Activated CD4-positive, CD25-positive, alpha-beta regulatory T cell (primary cell): ENCODE measurements at regions not wholly inside any gene's neighbourhood (a gene's known extent, or its start where the extent isn't known, plus 50 kb on each side); places are given as distances from the start of the nearest gene placed in this dataset.
"Not testable (repeated sequence)": the region's sequence is repeated elsewhere in the genome, so short reads cannot be mapped to it uniquely, and the experiment has no call there.

Experiments
- DNase-seq, 4 experiments: peaks; one replicate each; lab custom pipeline; 2025; lab: John Stamatoyannopoulos, UW

DNA sequence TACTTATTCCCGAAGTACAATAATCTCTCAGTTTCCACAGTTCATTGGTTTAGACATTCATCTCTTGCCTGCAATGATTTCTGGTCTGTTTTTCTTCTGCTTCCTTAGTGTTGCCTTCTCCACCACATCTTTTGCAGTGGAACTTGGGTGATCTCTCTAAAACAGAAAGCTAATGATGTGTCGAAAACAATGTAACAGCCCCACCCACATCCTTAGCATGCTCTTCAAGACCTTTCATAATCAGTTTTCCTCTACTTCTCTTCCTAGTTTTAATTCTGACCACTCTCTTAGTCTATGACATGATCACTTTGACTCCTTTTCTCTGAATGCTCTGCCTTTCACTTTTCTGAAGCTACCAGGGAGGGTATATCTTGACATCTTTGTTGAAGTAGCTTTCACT lies 1007.9 kb upstream of the CITED2 start:
- DNase-seq = no peak

DNA sequence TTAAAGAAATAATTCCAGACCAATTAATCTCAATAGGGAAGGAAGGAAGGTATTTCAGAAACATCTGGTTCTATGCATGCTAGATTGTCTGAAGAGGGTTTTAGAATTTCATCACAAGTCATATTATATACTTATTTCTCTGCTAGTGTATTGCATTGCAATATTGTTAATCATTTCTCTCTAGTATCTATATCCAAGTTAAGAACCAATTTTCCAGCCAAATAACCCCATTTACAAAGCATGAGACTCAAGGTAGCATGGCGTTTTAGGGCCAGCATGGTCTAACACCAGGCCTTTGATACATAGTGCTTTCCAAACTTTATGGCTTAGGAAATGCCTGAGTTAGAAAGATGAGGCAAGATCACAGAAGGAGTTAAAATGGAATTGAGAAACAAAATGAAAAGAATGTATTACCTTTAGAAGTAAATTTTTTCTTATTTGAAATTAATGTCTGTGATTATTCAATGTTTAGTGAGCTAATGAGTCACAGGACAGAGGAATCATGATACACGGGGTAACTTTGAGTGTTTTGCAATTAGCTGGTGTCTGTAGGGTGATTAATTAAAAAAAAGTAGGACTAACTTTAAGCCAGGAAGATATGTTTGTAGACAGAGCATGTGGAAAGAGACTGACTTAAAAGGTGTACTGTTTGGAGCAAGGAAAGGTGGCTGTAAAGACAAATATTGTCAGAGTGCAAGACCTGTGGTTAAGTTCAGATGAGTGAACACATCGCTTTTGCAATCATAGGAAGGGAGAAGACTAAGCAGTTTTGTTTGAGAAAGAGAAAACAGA lies 1006.2 kb upstream of the CITED2 start:
- DNase-seq = no peak

DNA sequence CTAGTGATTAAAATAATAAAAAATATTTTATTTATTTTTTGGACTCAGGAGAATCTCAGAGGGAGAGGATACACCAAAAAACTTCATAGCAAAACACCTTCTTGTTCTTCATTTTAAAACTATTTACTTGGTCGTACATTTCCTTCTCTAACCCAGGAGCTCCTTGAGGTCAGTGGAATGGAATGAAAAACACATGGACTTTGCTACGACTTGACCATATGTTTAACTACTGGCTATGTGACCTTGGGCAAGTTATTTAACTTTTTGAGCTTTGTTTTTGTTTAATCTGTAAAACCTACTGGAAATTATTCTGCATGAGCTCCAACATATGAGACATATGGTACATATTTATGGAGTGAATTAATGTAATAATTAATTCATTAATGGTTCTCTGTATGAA lies 1005.5 kb upstream of the CITED2 start:
- DNase-seq = no peak

DNA sequence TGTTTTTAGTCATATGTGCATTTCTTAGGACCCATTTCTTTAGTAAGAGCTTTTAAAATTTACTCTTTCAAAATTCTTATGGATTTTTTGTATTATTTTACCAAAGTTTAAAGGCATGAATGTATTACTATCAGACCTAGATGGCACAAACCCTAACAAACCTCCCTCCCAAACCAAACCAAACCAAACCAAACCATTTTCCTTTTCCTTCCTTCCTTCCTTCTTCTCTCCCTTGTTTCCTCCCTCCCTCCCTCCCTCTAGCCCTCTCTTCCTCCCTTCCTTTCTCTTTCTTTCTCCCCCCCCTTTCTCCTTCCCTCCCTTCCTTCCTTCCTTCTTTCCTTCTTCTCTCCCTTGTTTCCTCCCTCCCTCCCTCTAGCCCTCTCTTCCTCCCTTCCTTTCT lies 1001.8 kb upstream of the CITED2 start:
- no peak for DNase-seq

DNA sequence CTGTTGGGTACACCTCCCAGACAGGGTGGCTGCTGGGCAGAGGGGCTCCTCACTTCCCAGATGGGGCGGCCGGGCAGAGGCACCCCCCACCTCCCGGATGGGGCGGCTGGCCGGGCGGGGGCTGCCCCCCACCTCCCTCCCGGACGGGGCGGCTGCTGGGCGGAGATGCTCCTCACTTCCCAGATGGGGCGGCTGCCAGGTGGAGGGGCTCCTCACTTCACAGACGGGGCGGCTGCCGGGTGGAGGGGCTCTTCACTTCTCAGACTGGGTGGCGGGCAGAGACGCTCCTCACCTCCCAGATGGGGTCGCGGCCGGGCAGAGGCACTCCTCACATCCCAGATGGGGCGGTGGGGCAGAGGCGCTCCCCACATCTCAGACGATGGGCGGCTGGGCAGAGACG lies 999.3 kb upstream of the CITED2 start:
- DNase-seq = not testable (repeated sequence)

DNA sequence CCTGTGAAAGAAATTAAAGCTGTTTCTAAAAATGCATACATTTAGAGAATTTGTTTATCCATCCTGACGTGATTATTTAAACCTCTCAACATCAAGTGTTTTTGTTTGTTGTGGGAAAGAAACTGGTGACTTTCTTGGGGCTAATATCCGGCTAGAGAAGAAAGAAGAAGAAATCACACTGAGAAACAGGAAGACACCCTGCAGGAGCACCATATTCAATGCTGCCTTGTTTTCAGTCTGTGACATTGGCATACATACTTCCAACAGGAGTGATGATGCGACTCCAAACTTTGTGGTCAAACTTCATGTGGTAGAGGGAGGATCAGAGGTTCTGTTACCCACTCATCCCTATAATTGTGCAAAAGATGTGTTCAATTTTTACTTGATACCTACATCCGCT lies 997.6 kb upstream of the CITED2 start:
- no peak for DNase-seq

DNA sequence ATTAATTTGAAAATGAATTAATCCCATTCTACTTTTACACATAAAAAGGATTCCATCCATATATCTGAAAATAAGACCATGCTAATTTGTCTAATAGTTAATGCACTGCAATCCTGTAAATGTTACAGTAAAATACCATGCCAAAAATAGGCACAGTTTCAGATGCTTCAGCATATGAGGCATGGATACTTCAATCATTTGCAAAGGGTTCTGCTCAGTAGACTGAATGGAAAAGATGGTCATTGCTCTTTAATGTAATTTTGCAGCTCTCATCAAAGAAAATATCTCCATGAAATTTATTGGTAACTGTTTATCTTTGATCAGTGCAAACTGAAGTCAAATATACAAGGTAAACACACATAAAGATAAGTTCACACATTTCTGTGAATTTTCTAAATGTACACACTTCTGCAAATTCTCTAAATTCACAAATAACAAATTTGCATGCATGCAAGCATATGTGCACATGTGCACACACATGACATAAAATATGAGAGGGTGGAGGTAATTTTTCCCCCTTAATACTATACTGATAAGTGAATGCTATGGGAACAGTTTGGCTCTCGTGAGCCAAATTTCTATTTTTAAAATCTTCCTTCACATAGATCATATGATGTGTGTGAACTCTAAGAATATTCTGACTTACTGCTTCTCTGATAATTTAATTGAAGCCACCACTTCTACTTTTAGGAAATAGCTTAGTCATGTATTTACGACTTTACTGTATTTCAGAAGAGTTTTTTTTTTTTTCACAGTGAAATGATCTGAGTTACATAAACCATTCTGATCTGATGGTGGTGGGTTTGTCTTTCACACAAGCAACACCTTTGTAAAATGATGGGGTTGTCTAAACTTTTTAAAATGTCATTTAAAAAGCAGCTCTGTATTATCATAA lies 996.8 kb upstream of the CITED2 start:
- no peak for DNase-seq

DNA sequence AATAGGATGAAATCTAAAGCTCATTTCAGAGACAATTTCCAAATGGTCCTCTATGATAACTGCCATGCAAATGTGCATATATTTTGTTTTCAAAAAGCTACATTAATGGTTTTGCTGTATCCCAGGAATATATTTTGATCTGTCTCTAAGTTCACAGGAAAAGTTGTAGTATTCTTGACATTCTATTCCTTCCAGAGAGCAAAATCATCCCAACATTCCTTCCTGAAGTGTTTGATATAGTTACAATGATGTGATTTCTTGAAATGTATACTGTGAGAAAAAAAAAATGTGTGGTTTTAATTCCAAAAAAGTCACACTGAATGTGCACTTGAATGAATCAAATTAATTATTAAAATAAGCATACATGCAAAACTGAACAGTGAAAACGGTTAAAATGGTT lies 996.0 kb upstream of the CITED2 start:
- no peak for DNase-seq

DNA sequence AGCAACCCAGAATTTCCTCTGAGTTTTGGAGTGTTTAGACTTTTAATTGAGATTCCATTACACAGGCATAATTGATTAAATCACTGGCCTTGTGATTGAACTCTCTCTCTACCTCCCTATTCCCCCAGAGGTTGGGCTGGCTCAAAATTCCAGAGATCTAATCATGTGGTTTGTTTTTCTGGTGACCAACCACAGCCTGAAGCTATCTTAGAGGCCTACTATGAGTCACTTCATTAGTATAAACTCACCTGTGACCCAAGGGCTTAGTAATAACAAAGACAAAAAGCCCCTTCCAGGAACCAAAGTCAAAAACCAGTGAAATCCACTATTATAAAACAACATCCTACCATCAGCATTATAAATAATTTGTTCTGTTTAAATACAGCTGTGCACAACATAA lies 992.5 kb upstream of the CITED2 start:
- DNase-seq = no peak

DNA sequence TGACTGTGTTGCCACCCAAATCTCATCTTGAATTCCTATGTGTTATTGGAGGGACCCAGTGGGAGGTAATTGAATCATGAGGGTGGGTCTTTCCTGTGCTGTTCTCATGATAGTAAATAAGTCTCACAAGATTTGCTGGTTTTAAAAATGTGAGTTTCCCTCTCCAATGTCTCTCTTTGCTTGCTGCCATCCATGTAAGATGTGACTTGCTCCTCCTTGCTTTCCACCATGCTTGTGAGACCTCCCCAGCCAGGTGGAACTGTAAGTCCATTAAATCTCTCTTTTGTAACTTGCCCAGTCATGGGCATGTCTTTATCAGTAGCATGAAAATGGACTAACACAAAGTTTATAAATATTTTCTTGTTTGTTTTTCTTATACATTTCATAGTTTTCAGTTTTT lies 990.5 kb upstream of the CITED2 start:
- DNase-seq = no peak

DNA sequence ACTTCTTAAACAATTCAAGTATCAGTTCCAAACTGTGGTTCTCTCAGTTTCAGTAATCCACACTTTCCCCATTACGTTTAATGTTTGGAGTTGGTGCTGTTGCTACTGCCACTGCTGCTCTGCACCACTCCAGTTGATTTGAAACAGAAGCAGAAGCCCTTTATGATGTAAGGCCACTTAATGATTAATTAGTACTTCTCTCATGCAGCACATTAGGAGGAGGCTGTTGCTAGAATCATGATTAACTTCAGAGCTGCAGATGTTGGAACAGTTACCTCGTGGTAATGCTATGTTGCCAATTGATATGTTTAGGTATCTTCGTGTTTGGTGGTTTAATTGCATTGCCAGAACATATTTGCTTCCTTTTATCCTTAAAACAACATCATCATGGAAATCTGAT lies 986.2 kb upstream of the CITED2 start:
- no peak for DNase-seq

DNA sequence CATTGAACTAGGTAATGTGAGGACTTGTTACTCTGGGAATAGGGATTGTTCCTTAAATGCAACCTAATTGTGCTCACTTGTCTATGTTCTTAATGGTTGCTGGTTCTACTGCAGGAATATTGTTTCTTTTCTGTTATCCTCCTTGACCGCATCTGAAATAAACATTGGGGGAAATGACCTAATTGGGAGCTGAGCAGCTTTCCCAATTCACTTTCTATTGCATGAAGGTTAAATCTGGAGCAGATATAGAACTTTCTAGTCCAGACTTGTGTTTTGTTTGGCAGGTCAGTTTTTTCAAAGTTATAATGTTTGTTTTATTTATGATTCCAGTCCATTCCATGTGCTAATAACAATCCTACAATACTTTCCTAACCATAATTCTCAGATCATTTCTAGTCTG lies 981.0 kb upstream of the CITED2 start:
- no peak for DNase-seq

DNA sequence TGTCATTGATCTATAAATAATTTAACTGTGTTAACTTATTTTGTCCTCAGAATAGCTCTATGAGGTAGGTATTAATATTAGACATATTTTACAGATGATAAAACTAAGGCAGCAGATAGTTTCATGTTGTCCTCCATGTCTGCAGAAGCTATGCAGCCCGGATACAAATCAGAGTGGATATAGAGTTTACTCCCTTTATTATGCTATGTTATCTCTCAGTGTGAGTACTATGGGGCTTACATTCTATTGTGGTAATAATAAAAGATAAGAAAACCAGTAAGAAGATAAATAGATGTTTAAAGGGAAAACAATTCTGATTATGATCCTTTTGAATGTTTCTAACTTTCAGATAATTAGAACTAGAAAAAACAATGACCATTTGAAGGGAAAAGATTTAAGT lies 979.8 kb upstream of the CITED2 start:
- DNase-seq = no peak

DNA sequence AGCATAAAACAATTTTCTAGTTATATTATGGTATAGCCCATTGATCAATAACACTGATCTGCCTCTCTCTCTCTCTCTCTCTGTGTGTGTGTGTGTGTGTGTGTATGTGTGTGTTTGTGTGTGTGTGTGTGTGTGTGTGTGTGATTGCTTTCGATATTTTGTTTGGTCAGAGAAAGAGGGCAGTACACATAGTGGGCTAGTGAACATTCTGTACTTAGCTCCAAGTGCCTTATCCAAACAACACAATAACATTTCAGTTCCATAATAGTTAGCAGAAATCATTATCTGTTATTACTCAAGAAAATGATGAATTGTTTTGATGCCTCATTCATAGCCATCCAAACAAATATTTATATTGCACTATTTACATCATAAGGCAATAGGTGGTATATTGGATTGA lies 979.1 kb upstream of the CITED2 start:
- no peak for DNase-seq

DNA sequence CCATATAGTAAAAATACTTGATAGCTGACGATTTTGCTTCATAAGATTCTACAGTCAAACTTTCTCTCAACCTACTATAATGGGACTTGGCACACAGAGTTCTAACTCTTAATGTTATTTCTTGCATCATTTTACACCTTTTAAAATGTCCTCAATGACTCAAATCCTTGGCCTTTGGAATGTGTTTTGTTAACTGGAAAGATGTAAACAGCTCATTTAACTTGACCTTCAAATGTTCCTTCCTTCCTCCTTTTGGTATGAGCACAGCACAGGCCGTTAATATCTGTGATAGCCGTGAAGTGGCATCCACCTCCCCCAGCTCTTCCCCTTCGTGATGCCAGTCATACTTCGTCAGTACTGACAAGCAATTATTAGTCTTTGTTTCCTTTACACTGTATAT lies 972.0 kb upstream of the CITED2 start:
- DNase-seq = no peak

DNA sequence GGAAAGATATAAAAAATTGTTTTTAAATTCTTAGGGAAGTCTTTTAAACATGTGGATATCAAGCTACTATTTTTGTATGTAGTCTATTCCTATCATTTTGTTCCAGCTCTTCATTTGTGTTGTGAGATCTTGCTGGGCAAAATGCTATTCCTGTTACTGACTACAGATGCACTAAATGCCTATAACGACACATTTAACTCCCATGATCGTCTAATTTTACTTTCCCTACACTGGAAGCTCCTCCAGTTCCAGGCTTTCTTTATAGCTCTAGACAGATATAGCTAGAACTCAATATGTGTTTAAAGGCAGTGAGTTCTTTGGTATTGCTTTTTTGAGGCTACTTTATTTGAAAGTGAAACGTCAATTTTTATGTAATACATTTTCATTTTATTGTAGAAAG lies 971.5 kb upstream of the CITED2 start:
- no peak for DNase-seq

DNA sequence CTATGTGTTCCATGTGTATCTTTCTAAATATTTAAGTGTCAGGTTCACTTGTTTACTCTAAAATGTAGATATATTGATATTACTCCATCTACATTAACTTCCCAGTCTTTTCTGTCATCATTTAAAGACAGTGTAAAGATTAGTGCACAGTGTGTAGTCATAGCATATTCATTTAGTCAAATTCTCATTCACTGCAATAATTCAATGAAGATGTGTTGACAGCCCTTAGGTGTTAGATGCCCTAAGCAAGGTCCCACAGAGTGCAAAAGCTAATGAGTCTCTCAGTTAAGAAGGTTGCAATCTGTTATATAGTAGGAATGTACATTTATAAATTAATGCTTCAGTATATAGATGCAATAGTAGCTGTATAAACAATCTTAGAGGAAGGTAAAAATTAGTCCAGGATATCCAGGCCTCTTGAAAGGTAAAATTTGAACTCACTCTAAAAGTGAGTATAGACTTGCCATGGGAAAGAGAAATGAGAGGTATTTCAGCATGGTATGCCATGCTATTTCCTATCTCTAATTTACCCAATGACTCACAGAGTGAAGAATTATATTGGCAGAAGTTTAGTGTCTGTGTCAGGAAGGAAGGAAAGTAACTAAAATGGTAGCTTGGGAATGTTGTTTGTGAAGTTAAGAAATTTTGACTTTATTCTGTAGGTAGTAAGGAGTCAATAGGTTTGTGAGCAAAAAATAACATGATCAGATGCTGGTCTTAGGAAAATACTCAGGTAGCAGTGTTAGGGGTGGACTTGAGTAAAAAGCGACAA lies 969.9 kb upstream of the CITED2 start:
- DNase-seq = no peak

DNA sequence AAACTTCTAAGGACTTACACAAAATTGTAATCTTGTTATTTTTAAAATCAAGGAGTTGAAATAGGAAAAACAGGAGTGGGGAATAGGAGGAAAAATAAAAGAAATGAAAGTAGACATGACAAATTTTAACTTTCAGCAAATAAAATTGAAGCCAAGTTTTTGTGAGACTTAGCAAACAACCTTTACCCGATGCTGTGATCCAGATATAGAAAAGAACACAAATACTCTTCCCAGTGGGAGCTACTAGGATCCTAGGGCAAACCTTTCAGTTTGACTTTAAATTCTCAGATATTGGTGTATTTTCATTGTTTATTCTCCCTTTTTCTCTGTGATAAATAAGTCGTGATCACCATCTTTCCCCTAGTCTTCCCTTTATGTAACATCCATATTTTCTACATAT lies 968.7 kb upstream of the CITED2 start:
- no peak for DNase-seq

DNA sequence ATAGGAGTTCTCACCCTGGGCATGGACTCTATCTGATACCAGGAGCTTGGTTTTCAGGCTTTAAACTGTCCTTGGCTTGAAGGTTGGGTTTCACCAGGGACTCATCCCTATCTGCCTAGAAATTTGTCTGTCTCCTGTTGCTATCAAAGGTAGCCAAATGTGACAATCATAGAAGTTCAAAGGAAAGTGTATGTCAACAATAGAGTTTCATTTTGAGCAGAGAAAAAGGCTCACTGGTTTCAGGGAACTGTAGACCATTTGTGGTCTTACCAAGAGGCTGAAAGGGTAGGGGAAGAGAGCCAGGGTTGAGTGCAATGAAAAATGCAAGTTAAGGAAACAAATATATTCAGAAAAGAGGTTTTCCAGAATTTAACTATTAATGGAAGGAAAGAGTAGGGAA lies 966.8 kb upstream of the CITED2 start:
- no peak for DNase-seq

DNA sequence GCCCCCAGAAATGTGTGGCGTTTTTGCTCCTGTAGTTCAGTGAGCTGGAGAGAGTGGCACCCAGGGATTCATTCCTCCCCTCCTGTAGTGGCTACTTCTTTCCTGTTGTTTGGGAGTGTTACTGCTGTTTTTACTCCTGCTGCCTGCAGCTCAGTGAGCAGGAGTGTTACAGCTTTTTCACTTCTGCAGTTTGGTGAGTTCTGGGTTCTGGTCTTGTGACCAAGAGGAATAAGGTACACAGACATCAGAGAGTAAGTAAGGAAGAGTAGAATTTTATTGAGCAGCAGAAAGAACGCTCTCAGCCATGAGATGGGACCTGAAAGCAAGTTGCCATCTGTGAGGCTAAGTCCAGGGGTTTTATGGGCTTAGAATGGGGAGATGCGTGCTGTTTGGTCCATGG lies 966.3 kb upstream of the CITED2 start:
- DNase-seq = no peak

DNA sequence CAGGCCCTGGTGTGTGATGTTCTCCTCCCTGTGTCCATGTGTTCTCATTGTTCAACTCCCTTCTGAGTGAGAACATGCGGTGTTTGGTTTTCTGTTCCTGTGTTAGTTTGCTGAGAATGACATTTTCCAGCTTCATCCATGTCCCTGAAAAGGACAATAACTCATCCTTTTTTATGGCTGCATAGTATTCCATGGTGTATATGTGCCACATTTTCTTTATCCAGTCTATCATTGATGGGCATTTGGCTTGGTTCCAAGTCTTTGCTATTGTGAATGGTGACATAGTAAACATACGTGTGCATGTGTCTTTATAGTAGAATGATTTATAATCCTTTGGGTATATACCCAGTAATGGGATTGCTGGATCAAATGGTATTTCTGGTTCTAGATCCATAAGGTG lies 964.6 kb upstream of the CITED2 start:
- DNase-seq = not testable (repeated sequence)

DNA sequence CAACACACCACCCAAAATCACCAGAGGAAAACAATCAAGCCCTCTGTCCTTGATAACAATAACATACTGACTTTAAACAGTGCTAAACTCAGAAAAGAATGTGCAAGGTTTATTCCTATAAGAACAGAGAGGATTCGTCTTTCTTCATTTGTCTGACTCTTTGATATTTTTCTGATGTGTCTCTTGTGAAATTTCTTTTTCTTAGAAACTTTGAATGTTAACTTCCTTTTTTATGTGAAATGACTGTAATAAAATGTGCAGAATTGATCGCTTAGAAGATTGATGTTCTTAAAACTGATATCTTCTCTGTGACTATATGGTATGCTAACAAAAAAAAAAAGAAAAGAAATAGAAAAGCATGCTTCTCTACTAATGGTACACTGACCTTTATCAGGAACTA lies 947.4 kb upstream of the CITED2 start:
- DNase-seq = no peak
